NCI-H524 (cell line): ENCODE measurements at regions not wholly inside any gene's neighbourhood (a gene's known extent, or its start where the extent isn't known, plus 50 kb on each side); places are given as distances from the start of the nearest gene placed in this dataset.

Experiments used
- DNase-seq, 2 experiments: peaks; one replicate each; lab custom pipeline; 2025; lab: John Stamatoyannopoulos, UW

DNA sequence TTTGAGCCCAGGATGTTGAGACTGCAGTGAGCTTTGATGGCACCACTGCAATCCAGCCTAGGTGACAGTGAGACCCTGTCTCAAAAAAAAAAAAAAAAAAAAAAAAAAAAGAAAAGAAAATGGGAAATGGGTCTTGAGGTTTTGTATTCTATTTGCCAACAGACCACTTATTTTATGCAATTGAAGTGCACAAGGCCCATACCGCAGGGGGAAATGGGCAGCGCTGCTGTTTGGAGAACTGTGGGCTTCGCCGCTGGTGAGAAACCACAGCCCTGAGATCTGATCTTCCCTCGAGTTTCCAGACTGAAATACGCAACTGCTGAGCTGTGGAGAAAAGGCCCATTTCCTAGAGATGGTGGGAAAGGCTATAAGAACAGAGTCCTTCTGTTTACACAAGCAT lies 512.0 kb downstream of the TCERG1L start:
- DNase-seq = no peak

DNA sequence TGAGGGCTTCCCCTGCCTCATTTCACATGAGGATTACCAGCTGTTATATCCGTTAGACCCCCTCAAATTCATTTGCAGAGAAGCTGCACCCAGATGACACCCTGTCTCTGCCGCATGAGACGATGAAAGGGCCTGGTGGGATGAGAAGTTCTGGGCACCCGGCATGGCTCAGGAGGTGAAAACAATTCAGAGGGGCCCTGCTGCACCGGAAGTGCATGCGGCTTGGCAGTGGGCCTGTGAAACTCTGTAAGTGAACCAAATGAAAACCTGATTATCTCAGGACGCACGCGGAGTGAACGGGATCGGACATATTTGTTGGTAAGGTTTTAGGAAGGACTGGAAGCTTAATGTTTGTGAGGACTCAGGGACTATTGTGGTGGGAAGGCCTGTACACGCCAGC lies 511.2 kb downstream of the TCERG1L start:
- no peak for DNase-seq

DNA sequence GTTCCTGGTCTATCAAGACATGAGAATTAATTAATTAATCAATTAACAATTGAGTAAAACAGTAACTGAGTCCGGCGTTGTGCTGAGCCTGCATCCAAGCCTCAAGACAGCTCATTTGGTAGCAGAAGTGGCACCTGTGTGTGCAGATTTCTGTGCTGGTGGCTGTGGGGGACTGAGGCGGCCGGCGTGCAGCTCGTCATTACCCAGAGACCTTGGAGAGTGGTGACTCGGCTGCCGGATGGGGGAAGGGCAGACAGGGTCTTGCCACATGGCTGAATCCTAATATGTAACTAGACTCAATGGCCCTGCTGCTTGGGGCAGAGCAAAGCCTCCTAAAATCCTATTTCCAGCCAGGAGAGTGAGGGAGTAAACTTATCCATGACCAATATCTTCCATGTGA lies 510.2 kb downstream of the TCERG1L start:
- no peak for DNase-seq

DNA sequence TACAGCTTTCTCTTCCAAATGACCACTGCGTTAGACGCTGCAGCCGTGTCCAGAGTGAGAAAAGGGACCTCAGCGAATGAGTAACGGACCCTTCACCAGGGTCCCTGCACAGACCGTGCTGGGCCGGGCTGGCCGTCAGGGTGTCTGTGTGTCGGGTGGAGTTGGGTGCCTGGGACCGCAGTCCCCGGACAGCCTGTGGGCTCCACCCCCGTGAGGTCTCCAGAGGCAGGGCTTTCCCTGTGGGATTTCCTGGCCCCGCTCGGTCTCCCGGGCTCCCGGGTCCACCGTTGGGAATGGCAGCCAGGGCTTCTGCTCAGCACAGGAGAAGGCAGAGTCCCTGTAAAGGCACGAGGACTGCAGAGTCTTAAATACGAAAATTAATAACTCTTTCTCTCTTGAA lies 509.7 kb downstream of the TCERG1L start:
- DNase-seq = no peak

DNA sequence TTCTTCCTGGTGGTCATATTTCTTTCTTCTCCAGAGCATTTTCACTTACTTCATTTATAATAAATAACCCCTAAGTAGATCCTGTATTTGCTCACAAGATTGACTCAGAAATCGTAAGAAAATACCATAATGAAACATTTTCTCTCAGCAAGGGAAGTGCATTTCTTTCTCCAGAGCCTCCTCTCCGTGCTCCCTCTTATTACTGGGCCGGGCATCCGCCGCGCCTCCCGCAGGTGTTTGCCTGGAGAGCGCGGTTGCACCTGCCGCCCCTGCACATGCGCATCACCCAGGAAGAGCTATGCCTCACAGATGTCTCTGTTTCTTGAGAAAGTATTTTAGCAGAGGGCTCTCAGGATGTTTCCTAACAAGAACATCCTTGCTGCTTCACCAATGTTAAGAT lies 509.2 kb downstream of the TCERG1L start:
- DNase-seq = no peak

DNA sequence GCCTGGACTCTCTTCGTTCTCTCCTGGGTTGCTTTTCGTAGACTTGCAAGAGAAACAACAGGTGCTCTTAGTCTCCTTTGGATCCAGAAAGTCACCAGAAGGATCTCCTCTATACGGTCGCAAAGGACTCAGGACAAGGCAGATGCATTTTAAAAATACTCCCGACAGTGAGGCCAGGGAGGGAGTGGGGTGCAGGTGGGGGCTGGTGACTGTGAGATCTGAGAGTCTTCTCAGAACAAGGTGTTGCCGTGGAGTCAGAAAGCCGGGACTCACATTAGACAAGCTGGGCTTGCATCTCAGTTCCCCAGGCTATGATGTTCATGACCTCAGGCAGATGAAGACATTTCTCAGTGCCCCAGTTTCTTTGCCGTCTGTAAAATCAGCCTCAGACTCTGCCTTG lies 507.2 kb downstream of the TCERG1L start:
- no peak for DNase-seq

DNA sequence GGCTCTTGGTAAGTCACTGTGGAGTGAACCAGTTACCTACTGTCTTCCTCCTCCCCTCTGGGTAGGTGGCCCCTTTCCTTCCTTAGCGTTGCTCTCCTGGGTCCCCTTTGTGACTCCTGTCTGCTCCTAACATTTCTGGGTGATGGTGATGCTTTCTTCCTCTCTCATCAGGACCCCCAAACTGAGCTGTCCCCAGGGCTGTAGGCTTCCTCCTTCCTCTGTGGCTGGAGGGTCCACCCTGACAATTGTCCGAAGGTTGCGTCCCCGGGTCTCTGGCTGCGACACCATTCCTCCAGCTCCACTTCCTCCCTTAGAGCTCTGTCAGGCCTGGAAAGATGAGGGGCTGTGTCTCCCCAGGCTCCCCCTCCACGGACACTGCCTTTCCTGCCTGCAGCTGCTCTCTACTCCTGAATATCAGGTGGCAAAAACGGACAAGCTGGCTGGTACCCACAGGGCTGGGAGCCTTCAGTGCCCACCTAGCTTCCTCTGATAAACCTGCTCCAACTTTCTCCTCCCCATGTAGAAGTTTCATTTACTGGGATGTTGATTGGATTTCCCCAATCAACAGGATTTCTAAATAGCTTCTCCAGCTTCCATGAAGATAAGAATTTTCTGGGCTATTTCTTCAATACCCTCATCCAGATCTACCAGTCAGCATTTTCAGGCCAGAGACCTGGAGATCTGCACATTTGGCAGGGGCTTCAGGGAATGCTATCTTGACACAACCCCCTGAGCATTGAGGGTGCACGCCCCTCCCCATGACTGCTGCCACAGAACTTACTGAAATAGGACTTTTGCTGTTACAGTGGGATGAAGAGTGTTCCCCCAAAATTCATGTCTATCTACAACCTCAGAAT lies 506.5 kb downstream of the TCERG1L start:
- no peak for DNase-seq

DNA sequence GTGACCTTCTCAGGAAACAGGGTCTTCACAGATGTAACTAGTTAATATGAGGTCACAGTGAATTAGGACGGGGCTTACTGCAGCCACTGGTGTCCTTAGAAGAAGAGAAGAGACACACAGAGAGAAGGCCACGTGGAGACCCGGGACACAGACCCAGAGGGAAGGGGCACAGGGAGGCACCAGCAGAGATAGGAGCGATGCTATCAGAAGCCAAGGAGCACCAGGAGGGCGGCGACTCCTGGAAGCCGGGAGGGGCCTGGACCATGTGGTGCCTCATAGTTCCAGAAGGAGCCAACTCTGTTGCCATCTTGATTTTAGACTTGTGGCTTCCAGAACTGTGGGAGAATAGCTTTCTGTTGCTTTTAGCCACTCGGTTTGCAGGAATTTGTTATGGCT lies 505.9 kb downstream of the TCERG1L start:
- DNase-seq = no peak

DNA sequence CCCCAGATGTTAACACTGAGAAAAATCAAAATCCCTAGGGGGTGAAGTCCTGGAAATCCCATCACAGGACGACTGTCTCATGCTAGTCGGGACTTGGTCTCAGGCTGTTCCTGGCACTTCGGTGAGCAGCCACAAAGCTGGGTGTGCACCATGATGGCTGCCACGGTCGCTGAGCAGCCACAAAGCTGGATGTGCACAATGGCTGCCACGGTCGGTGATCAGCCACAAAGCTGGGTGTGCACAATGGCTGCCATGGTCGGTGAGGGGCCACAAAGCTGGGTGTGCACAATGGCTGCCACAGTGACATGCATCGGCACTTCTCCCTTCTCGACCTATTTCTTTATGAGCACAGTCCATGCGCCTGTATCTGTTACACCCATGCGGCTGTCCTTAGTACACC lies 505.1 kb downstream of the TCERG1L start:
- DNase-seq = no peak

DNA sequence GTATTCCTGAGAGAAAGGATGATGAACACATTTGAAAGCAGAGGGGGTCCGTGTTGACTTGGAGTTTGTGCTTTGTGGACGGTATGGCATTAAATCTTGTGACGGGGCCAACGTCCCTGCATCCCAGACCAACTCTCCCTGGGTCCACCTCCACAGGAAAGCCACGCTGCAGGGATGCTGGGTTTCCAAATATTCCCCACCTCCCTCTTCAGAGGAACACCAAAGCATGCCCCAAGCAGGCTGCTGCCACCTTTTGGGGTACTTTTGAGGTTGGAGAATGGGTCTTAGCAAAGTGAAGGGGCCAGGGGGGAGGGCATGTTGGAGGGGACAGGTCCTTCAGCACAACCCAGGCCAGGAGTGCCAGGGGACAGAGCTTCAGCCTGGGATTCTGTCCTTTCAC lies 504.4 kb downstream of the TCERG1L start:
- DNase-seq = no peak

DNA sequence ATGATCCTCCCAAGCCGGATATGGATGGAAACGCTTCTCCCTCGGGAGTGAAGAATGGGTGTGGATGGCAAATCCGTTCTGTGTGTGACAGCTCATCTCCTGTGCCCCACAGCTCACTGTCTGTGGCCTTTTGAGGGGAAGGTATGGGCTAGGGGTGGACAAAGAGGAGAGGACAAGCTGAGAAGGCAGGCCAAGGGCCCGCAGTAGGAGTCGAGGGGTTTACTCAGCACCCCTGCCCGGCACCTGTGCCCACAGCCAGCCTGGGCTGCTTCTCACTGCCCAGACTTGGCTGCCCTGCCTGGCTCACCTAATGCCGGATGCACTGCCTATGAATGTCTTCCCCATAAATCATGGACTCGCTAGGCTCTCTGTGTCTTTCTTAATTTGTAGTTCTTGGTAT lies 503.8 kb downstream of the TCERG1L start:
- no peak for DNase-seq

DNA sequence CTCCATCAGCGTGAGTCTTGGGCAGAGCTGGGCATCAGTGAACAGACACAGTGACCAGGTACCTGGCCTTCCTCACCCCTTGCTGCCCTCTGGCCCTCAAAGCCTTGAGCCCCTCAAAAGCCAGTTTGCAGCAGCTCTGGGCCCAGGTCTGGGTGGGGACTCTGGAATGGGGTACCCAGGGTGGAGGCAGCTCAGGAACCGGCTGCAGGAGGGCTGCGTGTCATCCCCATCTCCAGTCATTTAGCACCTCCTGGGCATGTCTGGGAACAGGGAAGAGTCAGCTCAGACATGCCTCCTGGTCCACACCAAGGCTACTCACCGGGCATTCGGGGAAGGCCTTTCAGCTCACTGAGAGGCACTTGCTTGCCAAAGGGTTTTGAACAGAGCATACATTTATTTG lies 503.3 kb downstream of the TCERG1L start:
- DNase-seq = no peak

DNA sequence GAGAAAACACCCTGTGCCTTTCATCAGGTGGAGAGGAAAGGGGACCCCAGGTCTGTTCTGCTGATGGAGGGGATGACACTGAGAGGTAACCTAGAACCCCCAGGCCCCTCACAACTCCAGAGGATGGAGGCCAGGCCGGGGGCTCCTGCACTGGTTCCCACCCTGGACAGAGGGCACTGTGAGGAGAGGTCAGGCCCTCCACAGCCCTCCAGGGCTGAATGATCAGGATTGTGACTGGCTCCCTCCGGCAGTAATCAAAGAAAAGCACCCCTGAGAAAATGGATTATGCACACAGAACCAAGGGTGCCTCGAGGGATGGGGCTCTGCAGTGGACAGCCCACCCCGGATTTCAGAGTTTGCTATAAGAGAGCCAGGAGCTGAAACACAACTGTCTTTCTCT lies 502.8 kb downstream of the TCERG1L start:
- DNase-seq = no peak

DNA sequence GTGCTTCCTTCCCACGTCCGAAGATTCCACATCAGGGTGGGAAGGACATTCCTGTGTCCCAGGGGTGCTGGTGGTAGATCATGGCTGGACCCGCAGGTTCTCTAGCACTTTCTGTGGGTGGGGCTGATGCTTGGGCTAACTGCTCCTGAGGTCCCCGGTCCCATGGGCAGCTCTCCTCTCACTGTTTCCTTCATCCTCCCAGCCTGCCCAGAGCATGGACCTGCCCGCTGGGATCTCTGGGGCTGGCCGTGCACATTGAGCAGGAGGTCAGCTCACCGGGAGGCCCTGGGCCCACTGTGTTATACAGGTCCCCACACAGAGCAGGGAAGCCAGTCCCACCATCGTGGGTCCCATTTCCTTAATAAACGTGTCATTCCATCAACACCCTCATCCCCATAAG lies 502.3 kb downstream of the TCERG1L start:
- DNase-seq = no peak

DNA sequence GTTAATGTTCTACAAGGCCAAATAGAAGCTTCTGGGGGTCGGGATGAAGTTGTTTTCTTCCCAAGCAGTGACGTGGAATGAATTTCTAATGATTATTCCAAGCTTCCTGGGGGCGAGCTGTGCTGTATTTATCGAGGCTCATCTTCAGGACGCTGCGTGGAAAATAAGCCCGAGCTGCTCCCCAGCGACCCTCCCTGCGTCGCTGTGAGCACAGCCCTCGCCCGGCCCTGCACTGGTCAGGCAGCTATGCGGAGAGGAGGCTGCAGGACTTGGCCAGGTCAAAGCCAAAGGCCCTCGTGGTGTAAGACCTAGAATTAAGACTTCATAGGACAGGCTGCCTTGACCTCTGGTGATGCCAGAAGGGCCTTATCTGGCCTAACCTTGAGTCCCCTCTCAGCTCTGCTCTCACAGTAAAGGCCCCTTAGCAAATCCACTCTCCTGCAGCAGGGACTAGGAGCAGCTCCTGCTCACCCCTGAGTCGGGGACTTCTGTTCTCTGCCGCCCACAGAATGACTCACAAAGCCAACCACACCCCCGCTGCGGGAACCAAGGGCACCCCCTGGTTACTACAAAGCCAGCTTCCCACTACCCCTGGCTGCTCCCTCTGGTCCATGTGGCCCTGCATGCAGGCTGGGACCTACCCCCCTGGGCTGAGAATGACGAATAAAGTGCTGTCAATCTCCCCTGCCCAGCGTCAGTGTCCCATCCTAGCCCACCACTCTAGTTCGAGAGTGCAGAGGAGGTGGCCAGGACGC lies 501.6 kb downstream of the TCERG1L start:
- DNase-seq = no peak

DNA sequence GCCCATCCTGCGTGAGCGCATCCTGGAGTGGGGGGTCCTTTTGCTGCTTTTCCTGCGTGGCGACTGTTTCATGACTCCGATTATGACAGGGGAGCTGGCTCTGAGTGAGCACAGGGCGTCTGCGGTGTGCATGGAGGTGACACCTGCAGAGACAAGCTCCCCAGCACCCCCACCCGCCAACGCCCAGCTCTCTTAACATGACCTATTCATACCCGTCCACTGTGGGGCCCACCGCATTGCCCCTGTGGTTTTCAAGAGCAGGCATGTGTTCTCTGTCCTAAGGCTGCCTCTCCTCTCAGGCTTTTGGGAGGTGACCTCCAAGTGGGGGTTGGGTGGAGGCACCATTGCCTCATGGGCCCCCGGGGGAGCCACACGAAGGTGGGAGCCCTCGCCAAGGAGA lies 500.7 kb downstream of the TCERG1L start:
- DNase-seq = no peak

DNA sequence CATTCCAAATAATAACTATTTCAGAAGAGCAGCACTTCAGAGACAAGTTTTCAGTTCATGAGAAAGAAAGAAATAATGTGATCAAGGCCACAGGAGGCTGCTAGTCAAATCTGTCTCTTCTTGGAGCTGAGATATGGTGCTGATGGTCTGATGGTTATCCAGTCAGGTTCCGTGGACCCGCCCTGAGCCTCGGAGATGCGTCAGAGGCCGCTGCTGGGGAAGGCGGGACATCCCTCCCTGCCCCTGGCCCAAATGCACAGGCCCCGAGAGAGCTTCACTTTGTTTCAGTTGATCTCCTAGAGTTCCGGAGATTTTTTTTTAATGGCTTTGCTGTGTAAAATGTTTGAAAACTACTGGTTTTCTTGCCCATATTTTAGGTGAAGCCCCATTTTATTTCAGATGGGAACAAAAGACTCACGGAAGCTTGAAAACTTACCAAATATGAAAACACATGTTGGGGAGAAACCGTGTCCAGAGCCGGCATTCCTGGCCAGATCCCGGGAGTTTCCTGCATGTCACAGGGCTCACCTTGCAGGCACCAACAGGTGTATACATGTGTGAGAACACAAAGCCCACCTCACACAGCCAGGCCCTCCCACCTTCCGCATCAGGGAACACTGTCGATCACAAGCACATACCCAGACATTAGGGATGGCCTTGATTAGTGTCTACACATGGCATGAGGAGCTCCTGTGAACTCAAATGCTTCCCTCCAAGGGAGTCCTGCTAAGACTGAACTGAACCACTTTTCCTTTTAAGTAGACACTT lies 499.0 kb downstream of the TCERG1L start:
- DNase-seq = no peak

DNA sequence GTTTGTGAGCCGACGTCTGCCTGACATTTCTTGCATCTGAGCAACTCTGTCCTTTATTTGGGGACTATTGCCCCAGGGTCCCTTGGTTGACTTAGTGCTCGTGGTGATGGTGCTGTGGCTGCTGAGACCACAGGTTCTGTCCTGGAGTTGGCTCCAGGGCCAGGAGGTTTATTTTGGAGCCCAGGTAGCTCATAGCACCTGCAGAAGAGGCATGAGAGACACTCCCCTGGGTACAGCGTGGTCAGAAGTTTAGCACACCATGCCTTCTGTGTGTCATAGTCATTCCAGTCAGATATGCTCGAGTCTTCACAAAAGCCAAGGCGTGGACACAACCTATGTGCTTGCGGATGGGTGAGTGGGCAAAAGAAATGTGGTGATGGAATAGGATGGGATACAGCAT lies 496.9 kb downstream of the TCERG1L start:
- no peak for DNase-seq

DNA sequence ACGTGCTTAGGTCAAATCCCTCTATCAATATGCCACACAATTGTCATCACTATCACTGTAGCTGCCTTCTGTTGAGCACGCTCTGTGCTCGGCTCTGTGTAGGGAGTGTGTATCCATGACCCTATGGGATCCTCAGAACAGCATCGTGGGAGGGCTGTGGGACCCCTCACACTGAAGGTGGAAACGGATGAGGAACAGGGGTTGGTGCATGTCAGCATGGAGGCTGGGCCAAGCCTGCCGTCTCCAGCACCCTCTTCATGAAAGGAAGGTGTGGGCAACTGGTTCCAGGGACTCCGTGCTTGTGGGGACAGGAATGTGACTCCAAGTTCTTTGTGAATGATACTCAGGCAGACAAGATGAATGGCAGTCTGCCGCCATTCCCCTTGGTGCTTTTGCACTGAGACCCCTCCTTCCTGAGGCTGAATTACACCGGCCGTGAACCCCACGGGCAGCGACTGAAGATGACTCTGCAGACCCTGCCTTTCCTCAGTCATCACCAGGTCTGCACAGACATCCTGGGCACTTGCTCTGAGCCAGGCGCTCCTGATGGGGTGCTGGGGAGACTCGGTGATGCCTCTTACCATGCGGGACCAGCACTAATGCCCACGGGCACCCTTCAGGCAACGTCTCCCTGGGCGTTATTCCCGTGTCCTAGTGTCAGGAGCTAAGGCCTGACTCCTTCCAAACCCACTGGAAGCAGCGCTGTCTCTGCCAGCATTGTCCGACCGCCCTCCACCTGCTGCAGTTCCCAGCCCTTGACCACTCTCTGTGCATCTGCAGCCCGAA lies 495.2 kb downstream of the TCERG1L start:
- no peak for DNase-seq

DNA sequence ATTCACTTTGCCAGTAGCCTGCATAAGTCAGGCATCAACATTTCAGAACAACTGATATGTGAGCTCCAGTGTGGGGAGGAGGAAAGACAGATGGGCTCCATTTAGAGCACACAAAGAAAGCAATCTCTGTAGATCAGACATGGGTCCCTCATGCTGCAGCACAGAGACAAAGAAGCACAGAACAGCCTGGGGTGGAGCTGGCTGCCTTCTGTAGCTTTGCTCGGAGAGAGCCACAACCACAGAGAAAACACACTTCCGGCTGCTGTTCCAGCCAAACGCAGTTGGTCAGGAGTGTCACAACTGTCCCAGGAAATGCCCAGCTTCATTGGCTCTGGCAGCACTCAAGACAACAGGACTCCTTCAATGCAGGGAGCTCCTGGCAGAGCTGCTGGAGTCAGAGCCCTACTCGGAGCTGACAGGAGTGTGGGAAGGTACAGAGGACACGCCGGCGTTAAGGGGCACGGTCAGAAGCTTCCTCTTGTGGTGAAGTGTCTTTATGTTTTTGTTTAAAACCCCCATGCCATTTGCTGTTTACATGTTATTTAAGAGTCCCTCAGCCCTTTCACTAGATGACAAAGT lies 494.4 kb downstream of the TCERG1L start:
- DNase-seq = no peak

DNA sequence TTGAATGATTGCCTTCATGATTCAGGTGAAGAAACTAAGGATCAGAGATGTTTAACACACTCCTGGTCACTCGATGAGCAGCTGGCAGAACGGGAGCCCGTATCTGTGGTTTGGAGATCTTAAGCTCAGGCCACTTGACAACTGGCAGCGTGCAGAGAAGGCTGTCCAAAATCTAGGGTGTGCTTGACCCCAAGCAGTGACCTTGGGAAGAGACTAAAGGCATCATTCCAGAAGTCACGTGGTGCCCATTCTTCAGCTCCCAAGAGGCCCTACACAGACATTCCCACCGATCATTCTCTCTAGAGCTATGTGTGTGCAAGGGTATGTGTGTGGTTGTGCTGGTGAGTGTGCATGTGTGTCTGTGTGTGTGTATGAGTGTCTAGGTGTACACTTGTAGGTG lies 493.8 kb downstream of the TCERG1L start:
- DNase-seq = no peak
